IgD-negative memory B cell (primary cell): ENCODE measurements at regions not wholly inside any gene's neighbourhood (a gene's known extent, or its start where the extent isn't known, plus 50 kb on each side); places are given as distances from the start of the nearest gene placed in this dataset.
"Not testable (repeated sequence)": the region's sequence is repeated elsewhere in the genome, so short reads cannot be mapped to it uniquely, and the experiment has no call there.

Source experiments
- H3K27ac Mint-ChIP-seq, 3 donors: one replicate each; pipeline ENCODE4 v1.8.0; 2020 to 2022; ENCODE audit warnings: mild to moderate bottlenecking in 3 of 3, mixed read lengths in 3 of 3, moderate library complexity in 1 of 3
- H3K27me3 Mint-ChIP-seq: one replicate; pipeline ENCODE4 v1.8.0; 2021; ENCODE audit warnings: mixed read lengths
- H3K36me3 Mint-ChIP-seq: one replicate; pipeline ENCODE4 v1.8.0; 2020; ENCODE audit warnings: mild to moderate bottlenecking, mixed read lengths
- H3K4me1 Mint-ChIP-seq, 3 donors: one replicate each; pipeline ENCODE4 v1.8.0; 2020 to 2022; ENCODE audit warnings: mixed read lengths in 3 of 3, mild to moderate bottlenecking in 1 of 3
- H3K4me3 Mint-ChIP-seq, 4 donors: one replicate each; pipeline ENCODE4 v1.8.0; 2020 to 2022; ENCODE audit warnings: mild to moderate bottlenecking in 4 of 4, mixed read lengths in 4 of 4, moderate library complexity in 3 of 4
- H3K9me3 Mint-ChIP-seq, 3 donors: one replicate each; pipeline ENCODE4 v1.8.0; 2020 to 2021; ENCODE audit warnings: mixed read lengths in 3 of 3, mild to moderate bottlenecking in 1 of 3

GRCh38 chr3:182651461-182651860 lies 141.8 kb upstream of the ATP11B start:
- Mint-ChIP-seq H3K9me3 (peaks cover 0 to 5% (median 0%) of the 10 kb centered on the region in 3 donors), H3K27me3 (peaks cover 1% of the 10 kb centered on the region), H3K36me3 (no peaks in the 10 kb centered on the region), H3K4me1 (no peaks in the 10 kb centered on the region), H3K4me3 (no peak overlapping the region), H3K27ac (peak overlapping the region in 1 of 3 donors; percentile 91)

GRCh38 chr3:182653065-182653464 lies 140.2 kb upstream of the ATP11B start:
- H3K27ac Mint-ChIP-seq, H3K36me3 Mint-ChIP-seq, H3K4me1 Mint-ChIP-seq, H3K27me3 Mint-ChIP-seq, H3K4me3 Mint-ChIP-seq, H3K9me3 Mint-ChIP-seq: not testable (repeated sequence)

- no peak overlapping the region for H3K4me3 Mint-ChIP-seq
- no peaks in the 10 kb centered on the region for H3K4me1 Mint-ChIP-seq
- no peak overlapping the region for H3K27ac Mint-ChIP-seq
- peaks cover 13% of the 10 kb centered on the region for H3K27me3 Mint-ChIP-seq
- peaks cover 3% of the 10 kb centered on the region for H3K36me3 Mint-ChIP-seq
- H3K9me3 Mint-ChIP-seq, result no peaks in the 10 kb centered on the region
These were observed 124.8 kb upstream of the ATP11B start for GRCh38 chr3:182668541-182668940.

GRCh38 chr3:182668974-182669373 lies 124.3 kb upstream of the ATP11B start:
- no peaks in the 10 kb centered on the region for H3K9me3 Mint-ChIP-seq
- H3K27ac Mint-ChIP-seq, result no peak overlapping the region
- no peaks in the 10 kb centered on the region for H3K4me1 Mint-ChIP-seq
- H3K4me3 Mint-ChIP-seq, result no peak overlapping the region
- peaks cover 3% of the 10 kb centered on the region for H3K36me3 Mint-ChIP-seq
- peaks cover 14% of the 10 kb centered on the region for H3K27me3 Mint-ChIP-seq

- Mint-ChIP-seq H3K9me3 (no peaks in the 10 kb centered on the region), H3K27me3 (peaks cover 12% of the 10 kb centered on the region), H3K27ac (no peak overlapping the region), H3K4me1 (no peaks in the 10 kb centered on the region), H3K36me3 (peaks cover 3% of the 10 kb centered on the region), H3K4me3 (no peak overlapping the region)
These were observed 121.8 kb upstream of the ATP11B start for GRCh38 chr3:182671541-182671940.

- Mint-ChIP-seq H3K27ac (no peak overlapping the region), H3K27me3 (peaks cover 12% of the 10 kb centered on the region), H3K9me3 (no peaks in the 10 kb centered on the region), H3K36me3 (peaks cover 3% of the 10 kb centered on the region), H3K4me1 (no peaks in the 10 kb centered on the region), H3K4me3 (no peak overlapping the region)
These were observed 121.4 kb upstream of the ATP11B start for GRCh38 chr3:182671942-182672341.

- Mint-ChIP-seq H3K4me3 (no peak overlapping the region), H3K27me3 (peaks cover 10% of the 10 kb centered on the region), H3K27ac (no peak overlapping the region), H3K9me3 (no peaks in the 10 kb centered on the region), H3K4me1 (no peaks in the 10 kb centered on the region), H3K36me3 (peaks cover 1% of the 10 kb centered on the region)
These were observed 120.0 kb upstream of the ATP11B start for GRCh38 chr3:182673336-182673735.

- H3K9me3 Mint-ChIP-seq, result no peaks in the 10 kb centered on the region
- no peaks in the 10 kb centered on the region for H3K36me3 Mint-ChIP-seq
- H3K27me3 Mint-ChIP-seq, result peaks cover 29% of the 10 kb centered on the region
- peak overlapping the region in 2 of 3 donors; percentile 25 for H3K27ac Mint-ChIP-seq
- peaks cover 6 to 9% (median 6%) of the 10 kb centered on the region in 3 donors for H3K4me1 Mint-ChIP-seq
- H3K4me3 Mint-ChIP-seq, result peak overlapping the region; percentile 74 to 94 (median 86)
These were observed 110.8 kb upstream of the ATP11B start for GRCh38 chr3:182682263-182683241.

GRCh38 chr3:182683453-182683852 lies 109.9 kb upstream of the ATP11B start:
- peak overlapping the region; percentile 74 to 89 (median 85) for H3K4me3 Mint-ChIP-seq
- peaks cover 6 to 9% (median 6%) of the 10 kb centered on the region in 3 donors for H3K4me1 Mint-ChIP-seq
- peaks cover 31% of the 10 kb centered on the region for H3K27me3 Mint-ChIP-seq
- peak overlapping the region in 1 of 3 donors; percentile 12 for H3K27ac Mint-ChIP-seq
- no peaks in the 10 kb centered on the region for H3K36me3 Mint-ChIP-seq
- H3K9me3 Mint-ChIP-seq, result no peaks in the 10 kb centered on the region

GRCh38 chr3:182683858-182684257 lies 109.4 kb upstream of the ATP11B start:
- Mint-ChIP-seq H3K27me3 (peaks cover 31% of the 10 kb centered on the region), H3K4me3 (peak overlapping the region in 1 of 4 donors; percentile 74), H3K9me3 (no peaks in the 10 kb centered on the region), H3K4me1 (peaks cover 6 to 9% (median 6%) of the 10 kb centered on the region in 3 donors), H3K27ac (peak overlapping the region in 1 of 3 donors; percentile 45), H3K36me3 (no peaks in the 10 kb centered on the region)

GRCh38 chr3:182686033-182686886 lies 107.0 kb upstream of the ATP11B start:
- no peaks in the 10 kb centered on the region for H3K9me3 Mint-ChIP-seq
- H3K36me3 Mint-ChIP-seq, result no peaks in the 10 kb centered on the region
- H3K4me1 Mint-ChIP-seq, result peaks cover 6 to 9% (median 6%) of the 10 kb centered on the region in 3 donors
- no peak overlapping the region for H3K4me3 Mint-ChIP-seq
- no peak overlapping the region for H3K27ac Mint-ChIP-seq
- peaks cover 31% of the 10 kb centered on the region for H3K27me3 Mint-ChIP-seq

GRCh38 chr3:182690172-182690571 lies 103.1 kb upstream of the ATP11B start:
- H3K36me3 Mint-ChIP-seq, result no peaks in the 10 kb centered on the region
- H3K4me1 Mint-ChIP-seq, result no peaks in the 10 kb centered on the region
- peaks cover 17% of the 10 kb centered on the region for H3K27me3 Mint-ChIP-seq
- H3K9me3 Mint-ChIP-seq, result no peaks in the 10 kb centered on the region
- no peak overlapping the region for H3K4me3 Mint-ChIP-seq
- H3K27ac Mint-ChIP-seq, result no peak overlapping the region

GRCh38 chr3:182692021-182692420 lies 101.3 kb upstream of the ATP11B start:
- Mint-ChIP-seq H3K4me1 (no peaks in the 10 kb centered on the region), H3K9me3 (no peaks in the 10 kb centered on the region), H3K4me3 (no peak overlapping the region), H3K27ac (no peak overlapping the region), H3K27me3 (peaks cover 8% of the 10 kb centered on the region), H3K36me3 (no peaks in the 10 kb centered on the region)

GRCh38 chr3:182692695-182693094 lies 100.6 kb upstream of the ATP11B start:
- Mint-ChIP-seq H3K9me3 (no peaks in the 10 kb centered on the region), H3K4me3 (no peak overlapping the region), H3K36me3 (no peaks in the 10 kb centered on the region), H3K27ac (no peak overlapping the region), H3K27me3 (peaks cover 4% of the 10 kb centered on the region), H3K4me1 (no peaks in the 10 kb centered on the region)

- peaks cover 3% of the 10 kb centered on the region for H3K27me3 Mint-ChIP-seq
- H3K27ac Mint-ChIP-seq, result no peak overlapping the region
- no peaks in the 10 kb centered on the region for H3K4me1 Mint-ChIP-seq
- no peak overlapping the region for H3K4me3 Mint-ChIP-seq
- H3K9me3 Mint-ChIP-seq, result no peaks in the 10 kb centered on the region
- no peaks in the 10 kb centered on the region for H3K36me3 Mint-ChIP-seq
These were observed 99.6 kb upstream of the ATP11B start for GRCh38 chr3:182693723-182694122.
